Naive thymus-derived CD4-positive, alpha-beta T cell (primary cell): ENCODE measurements at regions not wholly inside any gene's neighbourhood (a gene's known extent, or its start where the extent isn't known, plus 50 kb on each side); places are given as distances from the start of the nearest gene placed in this dataset.
"Not testable (repeated sequence)": the region's sequence is repeated elsewhere in the genome, so short reads cannot be mapped to it uniquely, and the experiment has no call there.

Source experiments
- ATAC-seq: fragments of 150-1000 bp; cut with Tn5 transposase; 2 replicates; pipeline ENCODE4 v1.10.0; 2021; ENCODE audit warnings: mild to moderate bottlenecking, moderate library complexity
- CTCF ChIA-PET: fragments of 350-600 bp; sonication (Branson Sonifier 250); formaldehyde crosslinking; loops from one replicate; lab custom pipeline; 2021; ENCODE audit warnings: antibody characterized with exemption; lab: Charles Lee
- POLR2A ChIA-PET: fragments of 350-600 bp; sonication (Branson Sonifier 250); formaldehyde crosslinking; loops from one replicate; lab custom pipeline; 2021; ENCODE audit warnings: antibody characterized with exemption, inconsistent platforms; lab: Charles Lee
- DNase-seq, 9 donors: peaks; one replicate each; pipeline versions ENCODE4 v3.0.0 to v3.0.0-alpha.2; 2020 to 2022; ENCODE audit warnings: mixed read lengths in 1 of 9
- H3K27ac ChIP-seq: one replicate; pipeline ENCODE4 v1.7.0; 2013; ENCODE audit warnings: mild to moderate bottlenecking, low read depth, low read length, moderate library complexity
- H3K27me3 ChIP-seq, 2 donors: one replicate each; pipeline ENCODE4 v1.7.0; 2013; ENCODE audit warnings: low read length in 2 of 2, mild to moderate bottlenecking in 2 of 2, moderate library complexity in 2 of 2; ENCODE audit not compliant: control insufficient read depth in 2 of 2, insufficient read depth in 2 of 2
- H3K36me3 ChIP-seq, 3 experiments: 1 replicate in 2 of 3; 2 replicates in 1 of 3; pipeline ENCODE4 v1.7.0; 2013; ENCODE audit warnings: low read length in 3 of 3, mild to moderate bottlenecking in 3 of 3, moderate library complexity in 1 of 3; ENCODE audit not compliant: insufficient read depth in 3 of 3, control insufficient read depth in 2 of 3
- H3K4me1 ChIP-seq, 2 donors: one replicate each; pipeline ENCODE4 v1.7.0; 2013; ENCODE audit warnings: low read length in 2 of 2, mild to moderate bottlenecking in 2 of 2, moderate library complexity in 1 of 2; ENCODE audit not compliant: control insufficient read depth in 2 of 2, insufficient read depth in 2 of 2
- H3K4me3 ChIP-seq: 2 replicates; pipeline ENCODE4 v1.7.0; 2013; ENCODE audit warnings: mild to moderate bottlenecking, low read length
- H3K9me3 ChIP-seq, 3 experiments: 1 replicate in 2 of 3; 2 replicates in 1 of 3; pipeline ENCODE4 v1.7.0; 2013; ENCODE audit warnings: low read length in 3 of 3; ENCODE audit not compliant: control insufficient read depth in 2 of 3
- H3K27ac Mint-ChIP-seq, 9 donors: one replicate each; pipeline ENCODE4 v1.8.0; 2020 to 2022; ENCODE audit warnings: mixed read lengths in 9 of 9, mild to moderate bottlenecking in 8 of 9, moderate library complexity in 5 of 9, inconsistent platforms in 2 of 9
- H3K27me3 Mint-ChIP-seq, 5 donors: one replicate each; pipeline ENCODE4 v1.8.0; 2021 to 2022; ENCODE audit warnings: mixed read lengths in 5 of 5, mild to moderate bottlenecking in 1 of 5
- H3K36me3 Mint-ChIP-seq, 5 donors: one replicate each; pipeline ENCODE4 v1.8.0; 2020 to 2022; ENCODE audit warnings: mixed read lengths in 5 of 5, mild to moderate bottlenecking in 3 of 5, inconsistent platforms in 1 of 5
- H3K4me1 Mint-ChIP-seq, 7 donors: one replicate each; pipeline ENCODE4 v1.8.0; 2020 to 2022; ENCODE audit warnings: mixed read lengths in 7 of 7, mild to moderate bottlenecking in 3 of 7, inconsistent platforms in 1 of 7
- H3K4me3 Mint-ChIP-seq, 10 donors: one replicate each; pipeline ENCODE4 v1.8.0; 2020 to 2022; ENCODE audit warnings: mild to moderate bottlenecking in 10 of 10, mixed read lengths in 10 of 10, moderate library complexity in 6 of 10, inconsistent platforms in 2 of 10
- H3K9me3 Mint-ChIP-seq, 11 donors: one replicate each; pipeline ENCODE4 v1.8.0; 2020 to 2022; ENCODE audit warnings: mixed read lengths in 11 of 11, mild to moderate bottlenecking in 4 of 11, inconsistent platforms in 1 of 11, moderate library complexity in 1 of 11
- intact Hi-C, 2 donors: fragments of 100-400 bp; cut with micrococcal nuclease; formaldehyde crosslinking; loops; one replicate each; pipeline ENCODE4 v1.15.1; 2023

DNA sequence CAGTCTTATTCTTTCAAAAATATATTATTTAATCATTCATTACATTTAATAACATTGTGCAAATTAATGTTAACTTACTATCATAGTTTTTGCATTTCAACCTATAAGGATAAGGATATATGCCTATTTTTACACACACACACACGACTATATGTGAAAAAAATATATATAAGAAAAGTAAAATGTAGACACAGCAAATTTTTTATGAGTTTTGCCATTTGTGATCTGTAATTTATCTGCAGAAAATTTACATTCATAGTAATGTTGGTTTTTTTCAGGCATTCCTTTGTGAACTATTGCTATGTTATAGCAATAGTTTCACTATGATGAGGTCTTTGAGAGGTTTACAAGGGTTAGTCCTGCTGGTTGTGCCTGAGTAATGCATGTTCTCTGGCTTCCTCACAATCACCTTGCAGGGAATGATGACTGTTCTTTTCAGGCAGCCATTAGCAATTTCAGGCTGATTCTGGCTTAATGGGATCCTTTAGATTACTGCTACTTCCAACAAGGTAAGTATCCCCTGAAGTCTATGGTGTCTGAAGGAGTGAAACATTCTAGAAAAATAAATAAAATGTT is 183.7 kb upstream of the CDK1 start:
- ATAC-seq (no peak), DNase-seq (no peak)
- no peaks in the 10 kb centered on the region for H3K4me1 ChIP-seq
- no peak overlapping the region for H3K4me3 ChIP-seq
- no peaks in the 10 kb centered on the region for H3K27me3 ChIP-seq
- Mint-ChIP-seq H3K4me3 (no peak overlapping the region), H3K27ac (no peak overlapping the region), H3K27me3 (no peaks in the 10 kb centered on the region), H3K4me1 (peaks cover 0 to 22% (median 5%) of the 10 kb centered on the region in 7 donors), H3K9me3 (peaks cover 0 to 4% (median 0%) of the 10 kb centered on the region in 11 donors), H3K36me3 (peaks cover 10 to 52% (median 25%) of the 10 kb centered on the region in 5 donors)
- intact Hi-C loops: loop anchor here in 1 of 2 donors (2.0 kb wide), 1 partner anchor 22 kb away; no protein-coding TSS in a partner anchor
- no peaks in the 10 kb centered on the region for H3K36me3 ChIP-seq
- ChIA-PET POLR2A (no interaction called here), CTCF (no interaction called here)
- no peak overlapping the region for H3K27ac ChIP-seq
- H3K9me3 ChIP-seq: no peaks in the 10 kb centered on the region

DNA sequence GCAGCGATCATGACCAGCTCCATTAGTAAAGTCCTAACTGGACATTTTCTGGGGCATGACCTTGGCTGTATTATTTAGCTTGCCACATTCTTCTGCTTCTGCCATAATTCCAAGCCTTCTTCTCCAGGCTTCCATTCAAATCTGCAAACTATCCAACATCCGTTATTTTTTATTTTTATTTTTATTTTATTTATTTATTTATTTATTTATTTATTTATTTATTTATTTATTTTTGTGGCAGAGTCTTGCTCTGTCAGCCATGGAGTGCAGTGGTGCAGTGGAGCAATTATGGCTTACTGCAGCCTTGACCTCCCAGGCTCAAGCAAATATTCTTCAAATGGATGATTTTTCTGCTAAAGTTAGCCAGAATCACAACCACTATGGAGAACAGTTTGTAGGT is 187.2 kb upstream of the CDK1 start:
- peaks cover 0 to 3% (median 0%) of the 10 kb centered on the region in 5 donors for H3K27me3 Mint-ChIP-seq
- H3K4me1 ChIP-seq: no peaks in the 10 kb centered on the region
- intact Hi-C loops: no loop called here
- H3K4me3 ChIP-seq: no peak overlapping the region
- no peak overlapping the region for H3K27ac Mint-ChIP-seq
- H3K9me3 Mint-ChIP-seq: peaks cover 0 to 4% (median 0%) of the 10 kb centered on the region in 11 donors
- H3K27ac ChIP-seq: no peak overlapping the region
- peaks cover 10 to 63% (median 40%) of the 10 kb centered on the region in 5 donors for H3K36me3 Mint-ChIP-seq
- ATAC-seq (no peak), DNase-seq (no peak)
- no peaks in the 10 kb centered on the region for H3K27me3 ChIP-seq
- CTCF ChIA-PET: no interaction called here
- POLR2A ChIA-PET: no interaction called here
- H3K36me3 ChIP-seq: no peaks in the 10 kb centered on the region
- H3K4me3 Mint-ChIP-seq: no peak overlapping the region
- H3K4me1 Mint-ChIP-seq: peaks cover 0 to 15% (median 0%) of the 10 kb centered on the region in 7 donors
- no peaks in the 10 kb centered on the region for H3K9me3 ChIP-seq

DNA sequence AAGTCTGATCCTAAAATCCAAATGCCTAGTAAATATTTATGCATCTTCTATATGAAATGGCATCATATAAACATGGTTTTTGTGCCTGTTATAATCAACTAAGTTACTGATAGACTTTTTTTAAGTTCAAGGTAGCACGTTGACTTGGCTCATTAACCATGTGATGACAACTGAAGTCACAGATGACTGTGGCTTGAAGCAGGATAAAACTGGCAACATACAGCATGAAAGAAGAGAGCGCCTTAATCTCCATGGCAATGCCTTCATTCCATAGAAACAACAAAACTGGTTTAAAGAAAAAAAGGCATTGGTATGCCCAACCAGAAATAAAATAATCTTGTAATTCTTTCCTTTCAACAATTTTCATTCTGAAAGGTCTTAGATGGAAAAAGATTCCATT is 188.9 kb upstream of the CDK1 start:
- peaks cover 0 to 3% (median 0%) of the 10 kb centered on the region in 5 donors for H3K27me3 Mint-ChIP-seq
- Histone ChIP-seq H3K27me3 (no peaks in the 10 kb centered on the region), H3K27ac (no peak overlapping the region), H3K36me3 (no peaks in the 10 kb centered on the region), H3K9me3 (no peaks in the 10 kb centered on the region), H3K4me1 (no peaks in the 10 kb centered on the region), H3K4me3 (no peak overlapping the region)
- intact Hi-C loops: no loop called here
- no peak overlapping the region for H3K27ac Mint-ChIP-seq
- H3K4me1 Mint-ChIP-seq: peaks cover 0 to 5% (median 0%) of the 10 kb centered on the region in 7 donors
- H3K36me3 Mint-ChIP-seq: peaks cover 10 to 66% (median 47%) of the 10 kb centered on the region in 5 donors
- ChIA-PET CTCF (no interaction called here), POLR2A (no interaction called here)
- no peak for ATAC-seq
- peaks cover 0 to 13% (median 1%) of the 10 kb centered on the region in 11 donors for H3K9me3 Mint-ChIP-seq
- DNase-seq: no peak
- no peak overlapping the region for H3K4me3 Mint-ChIP-seq

DNA sequence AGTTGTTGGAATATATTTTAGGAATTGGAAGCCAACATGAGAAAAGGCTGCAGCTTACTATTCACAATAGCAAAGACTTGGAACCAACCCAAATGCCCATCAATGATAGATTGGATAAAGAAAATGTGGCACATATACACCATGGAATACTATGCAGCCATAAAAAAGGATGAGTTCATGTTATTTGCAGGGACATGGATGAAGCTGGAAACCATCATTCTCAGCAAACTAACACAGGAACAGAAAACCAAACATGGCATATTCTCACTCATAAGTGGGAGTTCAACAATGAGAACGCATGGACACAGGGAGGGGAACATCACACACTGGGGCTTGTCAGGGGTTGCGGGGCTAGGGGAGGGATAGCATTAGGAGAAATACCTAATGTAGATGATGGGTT is 192.1 kb upstream of the ANK3 start:
- intact Hi-C loops, H3K4me1 ChIP-seq, H3K27me3 Mint-ChIP-seq, POLR2A ChIA-PET, H3K4me3 ChIP-seq, H3K27me3 ChIP-seq, H3K36me3 ChIP-seq, H3K9me3 ChIP-seq, ATAC-seq, H3K4me3 Mint-ChIP-seq, H3K27ac Mint-ChIP-seq, DNase-seq, H3K4me1 Mint-ChIP-seq, H3K27ac ChIP-seq, CTCF ChIA-PET: not testable (repeated sequence)
- H3K9me3 Mint-ChIP-seq: peaks cover 1 to 41% (median 15%) of the 10 kb centered on the region in 11 donors
- H3K36me3 Mint-ChIP-seq: peaks cover 13 to 76% (median 65%) of the 10 kb centered on the region in 5 donors

DNA sequence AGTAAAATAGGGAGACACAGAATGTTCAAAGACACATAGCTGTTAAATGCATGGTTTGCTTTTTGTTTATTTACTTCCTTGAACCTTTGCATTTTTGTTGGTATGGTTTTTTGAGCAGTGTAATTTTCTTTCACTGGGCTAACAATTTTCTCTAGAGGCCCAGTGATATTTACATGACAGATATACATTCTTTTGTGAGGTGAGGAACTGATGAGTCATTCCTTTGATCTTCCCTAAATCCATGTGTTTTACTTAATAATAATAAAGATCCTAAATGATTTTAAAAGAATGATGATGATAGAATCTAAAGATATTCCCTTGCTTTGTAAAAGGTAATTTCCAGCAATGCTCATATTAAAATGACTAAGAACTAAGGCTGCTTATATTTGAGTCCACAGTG is 188.5 kb upstream of the ANK3 start:
- DNase-seq (no peak), ATAC-seq (no peak)
- Mint-ChIP-seq H3K27me3 (no peaks in the 10 kb centered on the region), H3K36me3 (peaks cover 7 to 48% (median 44%) of the 10 kb centered on the region in 5 donors), H3K4me3 (no peak overlapping the region), H3K27ac (no peak overlapping the region), H3K4me1 (peaks cover 7 to 41% (median 34%) of the 10 kb centered on the region in 7 donors), H3K9me3 (peaks cover 1 to 42% (median 9%) of the 10 kb centered on the region in 11 donors)
- Histone ChIP-seq H3K4me3 (no peak overlapping the region), H3K27ac (no peak overlapping the region), H3K27me3 (no peaks in the 10 kb centered on the region), H3K9me3 (no peaks in the 10 kb centered on the region), H3K36me3 (peaks cover 0 to 3% (median 0%) of the 10 kb centered on the region in 3 experiments), H3K4me1 (peaks cover 0 to 4% of the 10 kb centered on the region in 2 donors)
- intact Hi-C loops: no loop called here
- CTCF ChIA-PET: interaction anchor here (0.7 kb wide), 1 partner anchor 203 kb away, joined by 3 read pairs; no protein-coding TSS in a partner anchor
- POLR2A ChIA-PET: no interaction called here

DNA sequence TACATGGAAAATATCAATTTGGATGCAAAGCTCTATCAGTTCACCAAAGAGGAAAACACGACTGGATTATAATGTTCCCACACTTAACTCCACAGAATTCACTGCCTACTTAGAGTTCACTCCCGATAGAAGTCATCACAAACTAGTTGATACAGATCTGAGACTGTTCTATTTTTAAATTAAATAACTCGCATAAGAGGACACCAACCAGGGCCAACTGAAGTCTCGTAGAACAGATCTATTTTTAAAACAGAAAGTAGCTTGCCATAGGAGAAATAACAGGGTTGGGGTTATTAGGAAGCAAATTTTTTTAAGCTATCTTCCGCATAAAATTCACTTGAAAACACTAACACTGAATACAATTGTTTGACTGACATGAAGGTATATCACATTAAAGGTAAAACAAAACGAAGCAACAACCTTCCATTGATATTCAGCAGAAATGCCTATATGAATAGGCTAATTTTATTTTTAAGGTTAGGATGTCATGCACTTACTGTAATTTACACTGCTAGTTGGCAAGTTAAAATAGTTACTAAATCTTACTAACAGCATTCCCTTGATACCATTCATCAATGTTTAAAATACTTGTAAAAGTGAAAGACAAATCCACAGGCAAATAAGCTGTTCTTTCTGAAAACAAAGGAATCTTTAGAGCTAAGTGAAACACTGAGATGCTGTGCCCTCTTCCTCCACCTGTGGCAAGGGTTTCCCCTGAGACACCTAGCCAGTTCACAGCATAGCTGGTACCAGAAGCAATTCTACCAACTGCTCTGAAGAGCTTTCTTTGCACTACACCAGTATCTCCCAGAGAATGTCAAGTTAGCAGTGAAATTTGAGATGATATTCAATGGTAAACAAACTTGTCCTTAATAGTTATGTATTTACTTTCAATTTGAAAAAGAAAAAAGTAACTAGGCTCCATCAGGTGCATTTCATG is 186.7 kb upstream of the ANK3 start:
- peak overlapping the region in 3 of 9 donors; percentile 48 to 82 (median 57) for H3K27ac Mint-ChIP-seq
- POLR2A ChIA-PET: no interaction called here
- CTCF ChIA-PET: no interaction called here

More for the DNA sequence above, 186.7 kb upstream of the ANK3 start:
- H3K27ac ChIP-seq: no peak overlapping the region
- DNase-seq (no peak), ATAC-seq (no peak)
- peaks cover 0 to 3% (median 0%) of the 10 kb centered on the region in 3 experiments for H3K36me3 ChIP-seq
- H3K27me3 ChIP-seq: no peaks in the 10 kb centered on the region
- H3K9me3 Mint-ChIP-seq: peaks cover 0 to 29% (median 4%) of the 10 kb centered on the region in 11 donors
- no peaks in the 10 kb centered on the region for H3K27me3 Mint-ChIP-seq
- peaks cover 17 to 54% (median 47%) of the 10 kb centered on the region in 7 donors for H3K4me1 Mint-ChIP-seq
- no peak overlapping the region for H3K4me3 ChIP-seq
- H3K4me1 ChIP-seq: peaks cover 0 to 5% of the 10 kb centered on the region in 2 donors
- intact Hi-C loops: no loop called here
- H3K36me3 Mint-ChIP-seq: peaks cover 0 to 32% (median 27%) of the 10 kb centered on the region in 5 donors
- H3K4me3 Mint-ChIP-seq: peak overlapping the region in 5 of 10 donors; percentile 2 to 48 (median 12)
- H3K9me3 ChIP-seq: no peaks in the 10 kb centered on the region
